ENCODE measurements at regions not wholly inside any gene's neighbourhood (a gene's known extent, or its start where the extent isn't known, plus 50 kb on each side); places are given as distances from the start of the nearest gene placed in this dataset.

GRCh38 chr5:179439181-179439985, 94.1 kb upstream of the ADAMTS2 start:
- TF ChIP-seq ESRRA (IDR thresholded peaks at IDR 0.05; ENCODE audit: low read length) (no peak), RB1 (IDR thresholded peaks at IDR 0.05; ENCODE audit: borderline replicate concordance) (no peak), CTCF (IDR thresholded peaks at IDR 0.05 in 2 of 3, conservative IDR thresholded peaks at IDR 0.05 in 1 of 3; ENCODE audit: control insufficient read depth in 2 of 3, extremely low read depth in 1 of 3, insufficient read depth in 1 of 3, low read depth in 3 of 3, low read length in 3 of 3) (no peak), SREBF1 (IDR thresholded peaks at IDR 0.05; ENCODE audit: low read length) (no peak), CREM (IDR thresholded peaks at IDR 0.05; ENCODE audit: low read depth) (no peak), BRCA1 (IDR thresholded peaks at IDR 0.05; ENCODE audit: low read depth, low read length) (no peak)
